Activated CD8-positive, alpha-beta T cell treated with anti-CD3 and anti-CD28 coated beads for 36 hours (primary cell): ENCODE measurements at regions not wholly inside any gene's neighbourhood (a gene's known extent, or its start where the extent isn't known, plus 50 kb on each side); places are given as distances from the start of the nearest gene placed in this dataset.

Experiments used
- ATAC-seq: fragments of 200-7000 bp; cut with Tn5 transposase; one replicate; pipeline ENCODE4 v1.10.0; 2021; ENCODE audit warnings: mild to moderate bottlenecking, moderate library complexity
- CTCF ChIA-PET: fragments of 350-600 bp; sonication (Branson Sonifier 250); formaldehyde crosslinking; loops from one replicate; lab custom pipeline; 2021; ENCODE audit warnings: antibody characterized with exemption; lab: Charles Lee
- POLR2A ChIA-PET: fragments of 350-600 bp; sonication (Branson Sonifier 250); formaldehyde crosslinking; loops from one replicate; lab custom pipeline; 2021; ENCODE audit warnings: antibody characterized with exemption; lab: Charles Lee
- DNase-seq: peaks from one replicate; pipeline ENCODE4 v3.0.0-alpha.2; 2020
- H3K27ac Mint-ChIP-seq: one replicate; pipeline ENCODE4 v1.8.0; 2021; ENCODE audit warnings: mild to moderate bottlenecking, mixed read lengths
- H3K27me3 Mint-ChIP-seq: one replicate; pipeline ENCODE4 v1.8.0; 2021; ENCODE audit warnings: mixed read lengths
- H3K36me3 Mint-ChIP-seq: one replicate; pipeline ENCODE4 v1.8.0; 2021; ENCODE audit warnings: low read depth, mixed read lengths
- H3K4me1 Mint-ChIP-seq: one replicate; pipeline ENCODE4 v1.8.0; 2021; ENCODE audit warnings: low read depth, mixed read lengths
- H3K4me3 Mint-ChIP-seq: one replicate; pipeline ENCODE4 v1.8.0; 2021; ENCODE audit warnings: mild to moderate bottlenecking, moderate library complexity, mixed read lengths
- H3K9me3 Mint-ChIP-seq: one replicate; pipeline ENCODE4 v1.8.0; 2021; ENCODE audit warnings: mixed read lengths
- CTCF ChIP-seq: fragments of 200-600 bp; IDR thresholded peaks from one replicate; pipeline ENCODE4 v1.8.0; 2022; ENCODE audit warnings: antibody characterized with exemption, mild to moderate bottlenecking
- intact Hi-C: fragments of 100-400 bp; cut with micrococcal nuclease; formaldehyde crosslinking; loops from one replicate; pipeline ENCODE4 v1.10.0; 2022

DNA sequence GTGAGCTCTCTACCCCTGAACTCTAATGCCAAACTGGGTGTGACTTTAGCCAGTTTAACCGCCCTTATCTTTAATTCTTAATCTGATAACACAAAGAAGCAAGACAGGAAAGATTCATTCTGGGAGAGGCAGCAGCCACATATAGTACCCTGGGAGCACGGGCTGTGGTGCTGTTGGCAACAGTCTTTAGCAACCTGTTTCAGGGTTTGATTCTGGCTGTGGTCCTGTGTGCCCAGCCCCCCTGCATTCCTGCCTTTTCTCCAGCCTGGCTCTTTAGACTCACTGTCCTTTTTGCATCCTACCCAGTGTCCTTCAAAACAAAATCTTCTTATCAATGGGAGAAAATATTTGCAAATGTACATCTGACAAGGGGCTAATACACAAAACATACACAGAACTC lies 275.2 kb downstream of the GXYLT1 start:
- intact Hi-C loops: no loop called here
- DNase-seq (no peak), ATAC-seq (no peak)
- ChIA-PET CTCF (no interaction called here), POLR2A (no interaction called here)
- no peak overlapping the region for H3K27ac Mint-ChIP-seq
- no peak overlapping the region for H3K4me3 Mint-ChIP-seq
- no peaks in the 10 kb centered on the region for H3K36me3 Mint-ChIP-seq
- no peak for TF ChIP-seq CTCF
- H3K9me3 Mint-ChIP-seq: peaks cover 4% of the 10 kb centered on the region
- peaks cover 4% of the 10 kb centered on the region for H3K27me3 Mint-ChIP-seq
- H3K4me1 Mint-ChIP-seq: no peaks in the 10 kb centered on the region

- intact Hi-C loops: no loop called here
- Mint-ChIP-seq H3K4me1 (no peaks in the 10 kb centered on the region), H3K4me3 (no peak overlapping the region), H3K27ac (no peak overlapping the region), H3K36me3 (no peaks in the 10 kb centered on the region), H3K27me3 (peaks cover 4% of the 10 kb centered on the region), H3K9me3 (peaks cover 7% of the 10 kb centered on the region)
- ATAC-seq: no peak
- POLR2A ChIA-PET: no interaction called here
- CTCF ChIA-PET: interaction anchor here (1.5 kb wide), 1 partner anchor 157 kb away, joined by 4 read pairs; no protein-coding TSS in a partner anchor
- TF ChIP-seq CTCF: no peak
- no peak for DNase-seq
Measured at GRCh38 chr12:41866878-41867430, 277.7 kb downstream of the GXYLT1 start.

DNA sequence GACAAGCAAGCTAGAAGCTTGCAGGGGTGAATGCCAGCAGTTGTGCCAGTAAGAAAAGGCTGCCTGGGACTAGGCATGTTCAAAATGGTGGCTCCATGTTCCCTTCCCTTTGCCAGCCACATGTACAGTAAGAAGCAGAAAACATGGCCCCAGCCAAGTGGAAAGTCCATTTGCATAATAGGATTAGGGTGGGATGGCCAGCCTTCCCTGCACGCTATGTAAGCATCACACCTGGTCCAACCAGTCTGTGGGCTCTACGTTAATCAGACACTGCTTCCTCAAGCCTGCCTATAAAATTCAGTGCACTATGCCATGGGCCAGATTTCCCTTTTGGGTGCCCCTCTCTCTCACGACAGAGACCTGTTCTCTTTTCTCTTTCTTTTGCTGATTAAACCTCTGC lies 288.4 kb downstream of the GXYLT1 start:
- POLR2A ChIA-PET: no interaction called here
- Mint-ChIP-seq H3K27ac (no peak overlapping the region), H3K36me3 (no peaks in the 10 kb centered on the region), H3K9me3 (no peaks in the 10 kb centered on the region), H3K27me3 (peaks cover 5% of the 10 kb centered on the region), H3K4me3 (no peak overlapping the region), H3K4me1 (no peaks in the 10 kb centered on the region)
- TF ChIP-seq CTCF: no peak
- intact Hi-C loops: no loop called here
- DNase-seq (no peak), ATAC-seq (no peak)
- CTCF ChIA-PET: no interaction called here

- Mint-ChIP-seq H3K27ac (no peak overlapping the region), H3K36me3 (no peaks in the 10 kb centered on the region), H3K27me3 (peaks cover 4% of the 10 kb centered on the region), H3K4me1 (no peaks in the 10 kb centered on the region), H3K9me3 (no peaks in the 10 kb centered on the region), H3K4me3 (no peak overlapping the region)
- ATAC-seq: no peak
- no peak for DNase-seq
- ChIA-PET POLR2A (no interaction called here), CTCF (interaction anchor here (0.7 to 1.1 kb wide), 2 partner anchors 174 to 204 kb away, joined by 3 read pairs; no protein-coding TSS in a partner anchor)
- TF ChIP-seq CTCF: no peak
- intact Hi-C loops: no loop called here
Measured at GRCh38 chr12:41850046-41850445, 294.6 kb downstream of the GXYLT1 start.

GRCh38 chr12:41846718-41847117 lies 298.0 kb downstream of the GXYLT1 start:
- H3K4me1 Mint-ChIP-seq: no peaks in the 10 kb centered on the region
- DNase-seq: no peak
- CTCF ChIA-PET: no interaction called here
- POLR2A ChIA-PET: no interaction called here
- H3K9me3 Mint-ChIP-seq: no peaks in the 10 kb centered on the region
- no peaks in the 10 kb centered on the region for H3K36me3 Mint-ChIP-seq
- H3K27ac Mint-ChIP-seq: no peak overlapping the region
- no peak for TF ChIP-seq CTCF
- intact Hi-C loops: no loop called here
- ATAC-seq: no peak
- H3K4me3 Mint-ChIP-seq: no peak overlapping the region
- H3K27me3 Mint-ChIP-seq: peaks cover 4% of the 10 kb centered on the region
